HG02759 (cell line): ENCODE measurements at regions not wholly inside any gene's neighbourhood (a gene's known extent, or its start where the extent isn't known, plus 50 kb on each side); places are given as distances from the start of the nearest gene placed in this dataset.

Experiments
- ATAC-seq: cut with Tn5 transposase; IDR thresholded peaks from one replicate; pipeline ENCODE4 v1.9.1; 2021; ENCODE audit warnings: mild to moderate bottlenecking, moderate library complexity; ENCODE audit not compliant: unreplicated experiment

DNA sequence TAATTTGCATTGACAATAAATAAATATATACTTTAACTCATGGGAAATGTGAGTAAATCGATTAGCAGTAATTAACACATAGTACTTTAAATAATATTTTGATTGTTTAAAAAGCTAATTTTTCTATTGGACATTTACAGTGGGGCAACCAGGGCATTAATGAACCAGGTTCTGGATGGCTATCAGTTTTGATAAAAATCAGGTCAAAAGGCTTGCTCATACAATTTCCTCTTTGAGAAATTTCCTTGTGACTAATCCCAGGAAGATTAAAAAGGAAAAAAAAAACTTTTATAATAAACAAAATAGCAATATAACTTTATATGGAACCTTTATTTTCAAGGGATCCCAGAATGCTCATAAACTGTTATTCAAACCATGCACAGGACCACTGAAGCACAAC lies 497.2 kb upstream of the ZEB2 start:
- no peak for ATAC-seq

GRCh38 chr2:145016711-145017110 lies 496.8 kb upstream of the ZEB2 start:
- ATAC-seq, result no peak

DNA sequence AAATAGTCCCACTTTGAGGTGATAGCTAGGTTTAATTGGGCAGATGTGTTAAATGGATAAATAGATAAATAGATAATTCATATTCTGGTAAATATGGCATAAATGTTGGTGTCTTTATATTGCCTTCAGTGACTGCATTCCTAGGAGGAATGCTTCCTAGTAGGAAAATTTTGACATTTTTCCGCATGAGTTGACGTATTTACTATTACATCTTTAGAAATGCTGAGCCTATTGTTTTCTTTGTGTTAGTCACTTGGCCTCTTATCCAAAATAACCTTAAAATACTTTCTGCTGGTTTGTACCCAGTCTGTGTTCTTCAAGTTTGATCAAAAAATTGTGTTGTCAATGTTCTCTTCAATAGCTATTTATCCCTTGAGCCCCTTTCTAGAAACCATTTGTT lies 495.6 kb upstream of the ZEB2 start:
- ATAC-seq, result no peak

- no peak for ATAC-seq
These were observed 492.9 kb upstream of the ZEB2 start for GRCh38 chr2:145012806-145013205.

DNA sequence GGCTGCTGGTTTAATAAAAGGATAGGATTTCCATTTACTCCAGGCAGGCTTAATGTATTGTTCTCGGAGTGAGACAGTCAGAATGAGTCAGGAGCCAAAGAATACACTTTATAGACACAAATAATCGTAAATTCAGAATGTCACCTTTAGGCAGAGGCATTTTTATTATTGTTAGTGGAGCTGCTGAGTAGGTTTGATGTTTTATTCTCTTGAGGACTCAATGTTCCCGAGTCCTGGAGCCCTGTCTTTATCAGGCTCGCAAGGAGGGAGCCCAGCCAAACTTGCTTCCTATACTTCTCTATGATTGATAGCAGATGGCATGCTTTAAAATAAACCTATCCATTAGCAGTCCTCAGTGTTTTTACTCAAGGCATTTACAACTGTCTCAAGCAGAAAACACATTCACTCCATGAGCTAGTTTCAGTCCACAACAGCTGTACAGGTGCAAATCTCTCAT lies 492.3 kb upstream of the ZEB2 start:
- no peak for ATAC-seq

DNA sequence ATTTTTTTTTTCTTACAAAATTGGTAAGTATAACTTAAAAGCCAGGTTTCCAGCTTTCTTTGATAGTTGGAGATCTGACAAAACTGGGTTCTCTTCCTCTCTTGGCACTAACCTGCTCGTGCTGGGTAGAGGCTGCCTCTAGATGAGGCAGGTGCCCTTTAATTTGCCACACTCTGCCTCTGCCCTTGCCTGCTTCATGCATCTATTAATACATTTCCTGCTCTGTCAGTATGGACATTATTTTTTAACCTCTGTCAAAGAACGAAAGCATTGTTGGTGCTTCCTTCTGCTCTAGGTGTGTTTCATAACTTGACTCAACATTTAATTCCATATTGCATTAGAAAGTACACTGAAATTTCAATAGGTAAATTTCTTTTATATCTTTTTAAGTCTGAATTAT lies 490.7 kb upstream of the ZEB2 start:
- no peak for ATAC-seq

DNA sequence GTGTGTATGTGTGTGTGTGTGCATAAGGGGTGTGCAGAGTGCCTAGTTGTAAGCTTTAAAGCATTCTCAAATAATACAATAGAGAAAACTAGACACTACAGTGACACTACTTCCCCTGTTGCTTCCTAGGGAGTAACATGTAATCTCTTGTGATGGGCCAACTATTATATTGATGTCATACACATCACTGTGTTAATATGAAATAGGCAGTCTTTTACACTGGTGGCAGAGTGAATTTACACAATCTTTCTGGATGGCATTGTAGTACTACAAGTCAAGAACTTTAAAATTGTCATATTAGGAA lies 488.0 kb upstream of the ZEB2 start:
- no peak for ATAC-seq

DNA sequence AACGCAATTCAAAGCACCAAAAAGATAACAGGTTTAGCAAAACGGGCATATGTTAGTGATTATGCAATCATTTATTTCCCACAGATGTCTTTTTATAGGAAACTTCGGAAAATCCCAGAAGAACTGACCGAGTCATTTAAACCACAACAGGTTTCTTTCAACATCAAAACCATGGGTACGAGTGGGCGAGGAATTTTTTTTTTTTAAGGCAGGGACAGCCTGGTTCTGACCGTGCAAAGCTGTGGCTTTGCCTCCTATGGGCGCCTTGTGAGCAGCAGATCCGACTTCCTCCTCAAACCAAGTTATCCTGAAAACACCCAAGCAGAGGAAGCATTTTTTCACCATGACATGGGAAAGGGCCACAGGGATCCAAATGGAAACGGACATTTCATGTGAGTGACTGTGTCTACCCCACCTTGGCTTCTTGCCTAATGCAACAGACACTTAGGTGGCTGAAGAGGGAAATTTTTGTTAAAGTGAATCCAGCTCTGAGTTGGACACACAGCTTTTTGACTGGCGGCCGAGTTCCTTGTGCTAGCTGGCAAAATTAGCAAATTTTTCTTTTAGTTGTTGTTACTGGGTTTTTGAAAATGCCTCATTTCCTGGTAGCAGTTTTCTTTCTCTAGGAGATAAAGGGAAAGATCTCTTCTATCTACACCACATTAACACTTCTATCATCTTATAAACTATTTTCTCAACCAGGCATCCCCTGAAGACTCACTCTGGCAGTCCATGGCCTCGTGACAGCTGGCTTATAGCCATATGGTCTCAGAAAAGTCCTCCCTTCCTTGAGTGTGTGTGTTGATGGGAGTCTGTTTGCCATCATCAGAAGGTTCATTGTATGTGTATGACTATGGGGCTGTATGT lies 487.4 kb upstream of the ZEB2 start:
- no peak for ATAC-seq

- ATAC-seq, result no peak
These were observed 482.7 kb upstream of the ZEB2 start for GRCh38 chr2:145002624-145003023.

DNA sequence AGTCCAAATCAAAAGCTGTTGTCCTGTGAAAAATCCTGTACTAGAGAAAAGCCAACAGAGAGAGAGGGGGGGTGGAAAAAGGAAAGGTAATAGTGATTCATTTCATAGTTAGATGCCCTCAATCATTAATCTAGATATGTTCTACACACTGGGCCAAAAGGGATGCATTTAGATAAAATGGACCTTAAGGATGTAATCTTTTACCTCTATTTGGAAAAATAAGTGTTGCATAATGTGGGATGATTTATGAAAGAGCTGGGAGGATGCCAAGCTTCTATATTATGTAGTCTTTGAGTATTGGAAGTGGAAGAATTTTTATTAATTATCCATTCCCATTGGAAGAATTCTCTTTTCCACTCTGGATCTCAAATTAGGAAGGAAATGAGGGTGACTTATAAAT lies 480.5 kb upstream of the ZEB2 start:
- ATAC-seq, result no peak

DNA sequence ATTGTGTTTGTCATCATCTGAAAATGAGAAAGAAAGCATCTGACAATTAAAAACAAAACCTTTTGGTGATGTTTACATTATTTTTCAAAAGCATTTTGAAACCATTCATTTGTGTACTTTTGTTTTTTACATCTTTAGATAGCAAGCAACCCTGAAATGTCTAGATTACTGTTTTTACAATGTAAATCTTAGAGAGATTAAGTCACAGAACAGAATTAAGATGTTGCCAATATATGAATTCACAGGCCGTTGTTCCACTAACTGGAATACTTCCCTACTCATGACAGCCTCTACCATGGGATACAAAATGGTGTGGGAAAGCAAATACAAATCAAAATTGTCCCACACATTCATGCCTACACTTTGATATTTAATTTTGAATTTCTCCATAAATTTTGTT lies 480.0 kb upstream of the ZEB2 start:
- no peak for ATAC-seq

DNA sequence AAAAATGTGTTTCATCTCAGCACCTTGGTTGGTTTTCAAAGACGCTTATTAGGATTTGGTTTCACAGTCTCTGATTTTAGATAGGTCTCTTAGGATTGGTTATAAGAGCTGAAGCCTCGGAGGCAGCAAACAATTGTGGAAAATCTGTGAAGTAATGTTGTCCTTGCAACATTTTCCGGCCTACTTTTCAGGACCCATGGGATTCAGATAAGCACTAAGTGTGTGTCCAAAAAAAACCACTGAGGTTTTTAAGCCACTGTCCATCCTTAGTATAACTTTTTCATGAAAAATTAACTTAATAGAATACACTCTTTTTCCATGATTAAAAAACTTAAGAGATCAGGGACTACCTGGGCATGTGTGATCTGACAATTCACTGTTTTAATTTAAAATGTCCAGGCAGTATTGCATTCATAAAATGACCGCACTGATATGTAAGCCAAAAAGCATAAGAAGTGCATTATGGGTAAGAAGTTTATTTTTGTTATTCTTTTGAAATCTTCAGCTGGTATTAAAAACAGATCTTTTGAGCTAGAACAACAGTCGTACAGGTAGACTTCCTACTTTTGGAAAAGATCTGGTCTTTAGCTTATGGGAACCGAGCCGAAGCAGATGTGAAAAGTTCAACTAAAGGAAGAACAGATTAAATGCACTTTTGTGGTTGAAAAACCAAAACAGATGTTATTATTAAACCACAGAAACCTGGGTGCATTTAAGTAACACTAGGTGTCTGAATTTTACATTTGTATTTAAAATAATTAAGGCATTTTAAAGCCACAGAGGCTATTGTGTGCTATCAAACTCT lies 479.4 kb upstream of the ZEB2 start:
- no peak for ATAC-seq

GRCh38 chr2:144998435-144998834 lies 478.5 kb upstream of the ZEB2 start:
- ATAC-seq, result no peak

- ATAC-seq, result no peak
These were observed 476.4 kb upstream of the ZEB2 start for GRCh38 chr2:144996225-144996795.

DNA sequence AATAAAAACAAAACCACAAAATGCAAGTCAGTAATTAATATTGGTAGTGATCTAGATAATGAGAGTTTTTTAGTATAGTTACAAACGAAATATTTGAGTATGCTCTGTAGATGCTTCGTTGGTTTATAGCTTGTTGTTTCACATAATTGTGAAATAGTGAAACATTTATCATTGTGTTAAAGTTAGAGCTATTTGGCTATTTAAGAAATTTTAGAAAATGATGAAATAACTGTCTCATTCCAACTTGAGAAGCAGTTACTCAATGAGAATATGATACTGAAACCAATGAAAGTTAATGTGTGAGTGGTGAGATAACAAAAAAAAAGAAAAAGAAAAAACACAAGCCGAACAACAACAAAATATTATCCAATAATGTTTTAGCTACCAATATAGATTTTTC lies 475.6 kb upstream of the ZEB2 start:
- no peak for ATAC-seq

DNA sequence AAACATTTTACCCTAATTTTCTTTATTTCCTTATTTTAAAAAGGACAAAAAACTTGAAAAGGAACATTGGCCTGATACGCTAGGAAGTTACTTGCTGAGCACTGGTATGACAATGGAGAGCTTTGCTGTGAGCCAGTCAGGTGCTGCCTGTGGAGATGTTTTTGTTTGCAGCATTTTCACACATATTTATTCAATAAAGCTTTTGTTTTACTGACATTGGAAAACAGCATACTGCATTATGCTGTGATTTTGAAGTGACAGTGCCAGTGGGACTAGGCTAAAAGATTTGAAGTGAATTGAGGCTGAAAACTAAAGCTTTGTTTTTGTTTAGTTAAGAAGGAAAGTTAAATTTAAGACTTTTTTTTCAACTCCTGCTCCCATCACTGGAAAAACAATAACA lies 470.7 kb upstream of the ZEB2 start:
- no peak for ATAC-seq

GRCh38 chr2:144989579-144990270 lies 469.8 kb upstream of the ZEB2 start:
- no peak for ATAC-seq

DNA sequence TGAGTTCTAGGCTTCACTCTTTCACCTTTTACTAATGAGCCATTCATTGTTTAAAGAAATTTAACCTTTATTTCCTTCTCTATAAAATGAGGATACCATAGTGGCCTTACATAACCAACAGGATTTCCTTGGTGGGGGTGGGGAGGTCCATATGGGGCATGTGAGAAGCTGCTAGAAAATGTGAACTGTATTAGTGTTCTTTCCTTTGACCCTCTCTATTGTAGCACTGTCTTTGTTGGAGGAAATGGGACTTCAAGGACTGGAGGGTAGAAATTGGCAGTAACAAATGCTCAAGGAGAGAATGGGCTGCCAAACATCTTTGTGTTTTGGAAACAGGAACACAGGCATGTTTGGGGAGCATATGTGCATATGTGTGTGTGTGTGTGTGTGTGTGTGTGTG lies 468.7 kb upstream of the ZEB2 start:
- no peak for ATAC-seq

- no peak for ATAC-seq
These were observed 466.8 kb upstream of the ZEB2 start for GRCh38 chr2:144986691-144987090.

DNA sequence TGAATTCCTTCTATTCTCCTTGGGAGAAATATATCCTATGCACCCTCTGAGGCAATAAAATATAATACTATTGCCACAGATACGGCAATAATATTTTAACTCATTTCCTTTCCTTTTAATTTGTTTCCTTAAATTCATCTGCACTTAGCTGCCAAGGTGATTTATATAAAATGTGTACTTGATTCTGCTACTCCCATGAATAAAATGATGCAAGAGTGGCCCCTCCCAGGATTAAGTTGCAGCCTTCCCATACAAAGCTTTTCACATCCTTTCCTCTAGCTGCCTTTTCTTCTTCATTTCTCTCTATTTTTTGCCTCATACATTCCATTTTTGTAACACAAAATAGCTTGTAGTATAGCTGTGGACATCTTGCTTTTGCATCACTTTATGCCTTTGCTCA lies 464.1 kb upstream of the ZEB2 start:
- no peak for ATAC-seq

DNA sequence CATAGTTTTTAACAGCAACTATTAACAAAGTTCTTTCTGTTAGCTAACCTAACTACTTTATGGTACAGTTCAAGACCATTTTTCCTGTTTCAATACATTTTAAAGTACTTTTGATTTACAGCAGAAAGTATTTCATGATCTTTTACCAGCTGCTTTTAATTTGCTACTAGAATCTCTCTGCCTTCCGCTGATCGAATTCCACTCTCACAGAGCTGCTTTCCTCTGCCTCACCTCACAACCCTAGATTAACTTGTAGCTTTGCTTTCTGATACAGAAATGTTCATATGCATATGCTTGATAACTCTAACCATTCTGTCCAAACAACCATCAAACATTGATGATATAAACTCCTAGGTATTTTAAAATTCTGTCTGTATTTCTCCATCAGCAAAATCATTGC lies 463.2 kb upstream of the ZEB2 start:
- ATAC-seq, result no peak
